HG02642 (cell line): ENCODE measurements at regions not wholly inside any gene's neighbourhood (a gene's known extent, or its start where the extent isn't known, plus 50 kb on each side); places are given as distances from the start of the nearest gene placed in this dataset.
"Not testable (repeated sequence)": the region's sequence is repeated elsewhere in the genome, so short reads cannot be mapped to it uniquely, and the experiment has no call there.

Experiments used
- ATAC-seq: cut with Tn5 transposase; IDR thresholded peaks from one replicate; pipeline ENCODE4 v1.9.1; 2021; ENCODE audit warnings: mild to moderate bottlenecking; ENCODE audit not compliant: unreplicated experiment, poor library complexity

DNA sequence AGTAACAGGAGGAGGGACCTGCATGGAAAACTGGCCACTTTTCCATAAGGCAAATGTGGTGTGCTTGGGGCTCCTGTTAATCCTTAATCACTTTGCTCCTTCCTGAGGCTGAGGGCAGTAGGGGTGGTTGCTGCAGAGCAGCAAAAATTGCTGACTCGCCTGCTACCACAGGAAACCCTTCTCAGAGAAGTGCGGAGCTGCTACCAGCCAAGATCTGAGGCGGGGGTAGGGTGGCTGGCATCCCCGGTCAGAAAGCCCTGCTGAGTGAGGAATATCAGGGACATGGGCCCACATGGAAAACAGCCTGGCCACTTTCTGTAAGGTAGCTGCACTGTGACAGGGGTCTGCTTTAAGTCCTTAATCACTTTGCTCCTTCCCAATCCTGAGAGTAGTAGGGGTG is 192.4 kb upstream of the GHR start:
- no peak for ATAC-seq

- no peak for ATAC-seq
Observed at GRCh38 chr5:42235241-42235640, 188.0 kb upstream of the GHR start.

GRCh38 chr5:42235837-42236236 is 187.4 kb upstream of the GHR start:
- ATAC-seq, result no peak

DNA sequence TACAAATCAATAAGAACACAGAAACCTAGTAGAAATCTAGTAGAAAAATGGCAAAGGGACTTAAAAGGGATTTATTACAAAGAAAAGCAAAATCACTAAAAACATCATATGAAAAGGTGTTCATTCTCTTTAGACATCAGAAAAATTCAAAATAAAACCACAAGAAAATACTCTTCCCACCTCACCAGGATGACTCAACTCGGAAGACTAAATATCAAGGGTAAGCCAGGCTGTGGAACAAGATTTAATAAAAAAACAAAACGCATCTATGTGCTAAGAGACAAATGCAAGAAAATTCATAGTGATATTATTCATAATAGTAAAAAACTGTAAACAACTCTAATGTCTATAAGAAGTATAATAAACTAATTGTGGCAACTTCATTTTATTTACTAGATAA is 181.6 kb upstream of the GHR start:
- no peak for ATAC-seq

DNA sequence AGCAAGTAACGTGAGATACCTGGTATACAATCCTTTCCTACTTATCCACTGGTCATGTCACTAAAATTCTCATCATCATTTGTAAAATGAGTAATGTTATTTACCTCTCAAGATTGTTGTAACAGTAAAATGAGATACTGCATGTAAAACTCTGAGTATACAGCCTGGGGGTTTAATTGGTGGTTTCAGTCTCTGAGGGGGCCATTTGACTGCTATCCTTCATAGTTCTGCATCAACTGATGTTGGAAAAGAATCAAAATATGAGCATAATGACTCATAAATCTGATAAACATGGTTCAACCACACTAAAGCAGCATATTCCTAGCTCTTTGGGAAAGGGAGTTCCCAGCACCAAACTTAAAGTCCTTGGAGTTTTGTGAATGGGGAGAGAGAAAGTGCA is 181.0 kb upstream of the GHR start:
- no peak for ATAC-seq

GRCh38 chr5:42242881-42243485 is 180.3 kb upstream of the GHR start:
- ATAC-seq, result no peak

DNA sequence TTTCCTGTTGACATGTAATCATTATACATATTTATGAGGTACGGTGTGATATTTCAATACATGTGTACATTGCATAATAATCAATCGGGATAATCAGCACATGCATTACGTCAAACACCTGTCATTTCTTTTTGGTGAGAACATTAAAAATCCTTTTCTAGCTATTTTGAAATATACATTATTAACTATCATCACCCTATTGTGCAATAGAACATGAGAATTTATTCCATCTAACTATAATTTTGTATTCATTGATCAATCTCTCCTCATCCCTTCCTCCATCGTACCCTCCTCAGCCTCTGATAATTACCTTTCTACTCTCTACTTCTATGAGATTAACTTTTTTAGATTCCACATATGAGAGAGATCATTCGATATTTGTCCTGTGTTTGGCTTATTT is 170.9 kb upstream of the GHR start:
- no peak for ATAC-seq

- ATAC-seq, result not testable (repeated sequence)
Observed at GRCh38 chr5:42259914-42260313, 163.3 kb upstream of the GHR start.

DNA sequence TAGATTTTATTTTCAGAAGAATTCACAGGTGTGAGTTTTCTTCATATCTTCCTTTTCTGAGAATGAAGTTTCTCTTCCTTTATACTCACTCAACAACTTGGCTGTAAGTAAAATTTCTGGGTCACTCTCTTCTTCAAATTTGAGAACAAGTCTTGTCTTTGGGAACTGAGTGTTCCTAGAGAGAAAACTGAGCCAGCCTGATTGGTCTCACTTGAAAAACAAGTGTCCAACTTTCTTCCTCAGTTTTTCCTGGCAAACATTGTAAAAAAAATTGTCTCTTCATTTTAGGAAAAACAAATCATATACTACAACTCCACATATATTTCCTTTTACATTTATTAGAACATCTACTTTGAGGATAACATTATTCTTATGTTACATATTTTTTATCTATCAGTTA is 156.1 kb upstream of the GHR start:
- no peak for ATAC-seq

DNA sequence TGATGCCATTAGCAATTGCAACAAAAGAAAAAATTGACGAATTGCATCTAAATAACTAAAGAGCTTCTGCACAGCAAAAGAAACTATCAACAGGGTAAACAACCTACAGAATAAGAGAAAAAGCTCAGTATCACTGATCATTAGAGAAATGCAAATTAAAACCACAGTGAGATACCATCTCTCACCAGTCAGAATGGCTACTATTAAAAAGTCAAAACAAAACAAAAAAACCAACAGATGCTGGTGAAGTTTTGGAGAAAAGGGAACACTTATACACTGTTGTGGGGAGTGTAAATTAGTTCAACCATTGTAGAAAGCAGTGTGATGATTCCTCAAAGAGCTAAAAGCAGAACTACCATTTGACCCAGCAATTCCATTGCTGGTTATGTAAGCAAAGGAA is 155.1 kb upstream of the GHR start:
- ATAC-seq, result not testable (repeated sequence)

DNA sequence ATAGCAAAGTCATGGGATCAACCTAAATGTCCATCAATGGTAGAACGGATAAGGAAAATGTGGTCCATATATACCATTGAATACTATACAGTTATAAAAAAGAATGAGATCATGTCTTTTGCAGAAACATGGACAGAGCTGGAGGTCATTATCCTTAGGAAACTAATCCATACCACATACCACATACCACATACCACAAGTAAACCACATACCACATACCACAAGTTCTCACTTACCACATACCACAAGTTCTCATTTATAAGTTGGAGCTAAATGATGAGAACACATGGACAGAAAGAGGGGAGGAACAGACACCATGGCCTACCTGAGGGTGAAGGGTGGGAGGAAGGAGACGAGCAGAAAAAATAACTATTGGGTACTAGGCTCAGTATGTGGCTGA is 154.6 kb upstream of the GHR start:
- no peak for ATAC-seq

DNA sequence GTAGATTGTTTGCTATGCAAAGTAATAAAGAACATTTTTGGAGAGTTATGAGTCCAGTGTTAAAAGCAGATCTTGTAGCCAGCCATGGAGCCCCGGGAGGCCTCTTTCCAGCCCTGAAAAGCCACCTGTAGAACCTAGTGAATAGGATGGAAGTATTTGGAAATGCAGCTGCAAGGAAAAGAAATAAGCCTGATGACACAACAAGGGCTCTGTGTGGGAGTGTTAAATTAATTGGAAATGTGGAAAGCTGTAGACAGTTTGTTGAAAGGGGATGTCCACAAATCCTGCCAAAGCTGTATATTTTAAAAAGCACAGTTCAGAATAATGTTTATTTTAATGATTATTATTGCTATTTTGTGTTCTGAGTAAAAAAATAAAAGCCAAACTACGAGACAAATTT is 152.5 kb upstream of the GHR start:
- no peak for ATAC-seq

GRCh38 chr5:42274913-42275312 is 148.3 kb upstream of the GHR start:
- ATAC-seq, result no peak

GRCh38 chr5:42277293-42277692 is 145.9 kb upstream of the GHR start:
- no peak for ATAC-seq

GRCh38 chr5:42284584-42284983 is 138.7 kb upstream of the GHR start:
- ATAC-seq, result no peak

DNA sequence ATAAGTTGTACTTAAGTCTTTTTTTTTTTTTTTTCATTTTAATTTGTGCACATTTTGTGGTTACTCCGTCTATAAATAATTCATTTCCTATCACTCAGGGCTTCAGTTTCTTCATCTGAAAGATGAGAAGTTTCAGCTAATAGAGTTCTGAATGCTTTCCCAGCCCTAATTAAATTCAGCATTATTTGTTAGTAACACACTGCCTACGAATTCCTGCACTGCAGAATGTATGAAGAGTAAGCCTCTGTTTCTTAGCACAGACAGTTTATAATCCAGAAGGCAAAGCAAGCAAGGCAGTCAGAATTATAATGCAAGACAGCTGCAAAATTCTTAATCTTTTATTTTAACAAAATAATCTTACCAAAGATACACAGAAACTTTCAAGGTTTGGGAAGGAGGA is 138.0 kb upstream of the GHR start:
- ATAC-seq, result no peak

DNA sequence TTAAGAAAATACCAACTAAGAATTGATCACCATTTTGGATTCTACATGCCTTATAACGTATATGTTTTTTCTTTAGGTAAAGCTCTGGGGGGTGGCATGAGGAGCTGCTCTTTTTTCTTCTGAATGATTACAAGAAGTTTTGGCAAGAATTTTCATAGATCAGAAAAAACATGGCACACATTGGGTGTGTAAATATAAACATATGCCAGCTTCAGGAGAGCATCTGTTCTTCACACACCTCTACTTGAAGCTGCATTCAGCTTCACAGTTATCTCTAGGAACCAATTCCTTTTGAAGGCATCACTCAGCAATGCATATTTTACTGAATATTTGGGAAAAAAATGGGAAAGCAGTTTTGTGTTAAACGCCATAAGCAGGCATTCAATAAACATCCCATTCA is 122.7 kb upstream of the GHR start:
- no peak for ATAC-seq

DNA sequence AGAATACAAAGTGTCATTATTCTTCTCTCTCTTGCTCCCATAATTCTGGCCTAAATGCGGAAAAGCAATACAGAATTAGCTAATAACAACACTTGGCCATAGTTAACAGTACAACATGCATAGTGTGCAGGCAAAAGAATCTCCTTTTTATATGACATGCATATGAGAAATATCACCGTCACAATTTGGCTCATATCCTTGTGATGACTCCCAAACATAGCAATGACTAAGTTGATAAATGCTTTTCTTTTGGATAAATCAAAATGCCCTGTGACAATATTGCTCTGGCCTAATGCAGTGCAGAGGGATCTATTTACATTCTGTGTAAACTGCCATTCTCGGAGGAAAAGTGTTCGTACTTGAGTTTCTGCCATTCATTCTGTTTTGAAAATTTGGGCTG is 121.9 kb upstream of the GHR start:
- ATAC-seq, result no peak

DNA sequence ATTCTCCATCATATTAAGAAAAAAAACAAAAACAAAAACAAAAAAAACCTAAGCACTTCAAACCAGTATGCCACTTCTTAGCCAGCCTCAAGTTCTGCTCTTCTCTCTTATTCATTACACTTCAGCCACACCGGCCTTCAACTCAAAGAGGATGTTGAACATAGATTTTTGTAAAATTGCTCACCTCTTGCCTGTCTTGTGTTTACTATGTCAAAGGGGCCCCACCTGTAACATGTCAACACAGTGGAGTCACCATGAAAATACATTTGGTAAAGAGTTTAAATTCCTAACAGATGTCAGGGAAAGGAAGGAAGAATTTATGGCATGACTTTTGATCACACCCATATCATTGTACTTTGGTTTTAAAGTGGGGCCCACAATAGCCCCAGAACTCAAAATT is 121.1 kb upstream of the GHR start:
- ATAC-seq, result no peak

DNA sequence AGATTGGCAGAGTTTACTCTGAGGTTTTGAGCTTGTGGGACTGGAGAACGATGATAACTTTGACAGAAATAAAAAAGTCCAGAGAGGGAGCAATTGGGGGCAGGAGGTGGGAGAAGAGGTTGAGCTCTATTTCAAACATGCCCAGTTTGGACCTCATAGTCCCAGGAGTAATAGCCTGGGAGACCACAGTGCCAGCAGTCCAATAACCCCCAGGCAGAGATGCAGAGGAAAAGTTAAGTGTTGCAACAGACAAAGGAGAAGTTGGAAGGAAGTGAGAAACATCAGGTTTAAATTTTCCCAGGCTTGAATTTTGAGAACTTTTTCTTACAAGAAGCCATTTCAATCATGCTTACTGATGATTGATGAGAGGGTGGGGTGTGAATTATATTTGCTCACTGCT is 117.0 kb upstream of the GHR start:
- ATAC-seq, result no peak

- no peak for ATAC-seq
Observed at GRCh38 chr5:42309865-42310264, 113.4 kb upstream of the GHR start.

DNA sequence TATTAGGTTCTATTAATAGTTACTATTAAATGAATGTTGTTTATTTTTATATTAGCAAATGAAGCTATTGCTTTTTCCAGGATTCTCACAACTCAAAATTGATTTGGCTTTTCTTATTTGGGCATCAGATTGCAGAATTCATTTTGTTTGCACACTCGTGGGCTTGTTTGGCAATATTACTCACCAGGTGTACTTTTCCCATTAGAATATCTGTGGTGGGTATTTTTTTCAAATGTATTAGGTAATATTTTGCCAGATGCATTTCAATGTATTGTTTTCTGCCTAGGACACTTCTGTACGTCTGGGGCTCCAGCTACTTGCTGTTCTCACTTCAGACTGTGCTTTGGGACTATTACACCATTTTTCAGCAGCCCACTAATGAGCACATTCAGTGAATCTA is 108.0 kb upstream of the GHR start:
- no peak for ATAC-seq

DNA sequence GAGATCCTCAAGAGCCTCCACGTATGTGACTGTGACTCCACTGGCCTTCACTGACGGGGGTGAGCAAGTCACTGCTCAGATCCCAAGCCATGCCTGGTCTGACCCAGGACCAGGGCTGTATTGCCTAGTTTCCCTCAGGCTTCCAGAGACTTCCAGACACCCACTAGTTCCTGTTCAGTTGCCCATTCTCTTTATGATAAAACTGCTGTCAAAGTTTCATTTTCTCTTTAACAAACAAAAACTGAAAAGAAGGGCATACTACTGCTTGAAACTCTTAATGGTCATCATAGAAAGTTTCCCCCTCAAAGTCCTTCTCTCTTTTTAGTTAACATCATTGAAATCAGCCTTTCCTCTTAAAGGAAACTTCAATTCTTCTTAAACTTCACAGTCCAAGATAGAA is 105.7 kb upstream of the GHR start:
- ATAC-seq, result no peak
